Caco-2 (cell line): ENCODE measurements at regions not wholly inside any gene's neighbourhood (a gene's known extent, or its start where the extent isn't known, plus 50 kb on each side); places are given as distances from the start of the nearest gene placed in this dataset.

Experiments
- BruUV-seq: library from RNA; stranded (reverse); fragments of 400-500 nt; replicated peaks from 2 replicates; lab custom pipeline; 2021; lab: Mats Ljungman, UMichigan
- CTCF ChIA-PET: fragments of 300-600 bp; sonication (Branson Sonifier 250); formaldehyde crosslinking; loops from one replicate; lab custom pipeline; 2022; ENCODE audit warnings: antibody characterized with exemption; lab: Charles Lee
- POLR2A ChIA-PET: fragments of 300-600 bp; sonication (Branson Sonifier 250); formaldehyde crosslinking; loops from one replicate; lab custom pipeline; 2022; ENCODE audit warnings: antibody characterized with exemption; lab: Charles Lee
- DNase-seq, 2 experiments: peaks; one replicate each; pipeline versions ENCODE4 v3.0.0 to v3.0.0-alpha.2; 2020 to 2022
- H3K27me3 ChIP-seq: replicated peaks from 2 replicates; pipeline ENCODE4 v1.6.0; 2011; ENCODE audit warnings: low read length; ENCODE audit not compliant: control insufficient read depth, insufficient read depth
- H3K36me3 ChIP-seq: 2 replicates; pipeline ENCODE4 v1.5.1; 2011; ENCODE audit warnings: low read length; ENCODE audit not compliant: control insufficient read depth, insufficient read depth
- H3K4me1 ChIP-seq: fragments of 250-450 bp; sonication (Bioruptor Pico); 2 replicates; pipeline ENCODE4 v1.5.1; 2020; ENCODE audit warnings: mild to moderate bottlenecking
- H3K4me3 ChIP-seq: 2 replicates; pipeline ENCODE4 v1.5.1; 2011; ENCODE audit warnings: low read depth, mild to moderate bottlenecking, control low read depth, low read length
- H3K9me3 ChIP-seq: fragments of 250-450 bp; sonication (Bioruptor Pico); 2 replicates; pipeline ENCODE4 v1.5.1; 2020; ENCODE audit warnings: mild to moderate bottlenecking, moderate library complexity
- H3K27ac Mint-ChIP-seq: one replicate; pipeline ENCODE4 v1.8.0; 2022; ENCODE audit warnings: mixed read lengths; ENCODE audit not compliant: unreplicated experiment
- H3K27me3 Mint-ChIP-seq: one replicate; pipeline ENCODE4 v1.8.0; 2022; ENCODE audit warnings: mixed read lengths; ENCODE audit not compliant: insufficient read depth, unreplicated experiment
- H3K36me3 Mint-ChIP-seq: one replicate; pipeline ENCODE4 v1.8.0; 2022; ENCODE audit warnings: mild to moderate bottlenecking, mixed read lengths; ENCODE audit not compliant: insufficient read depth, unreplicated experiment
- H3K4me1 Mint-ChIP-seq: one replicate; pipeline ENCODE4 v1.8.0; 2022; ENCODE audit warnings: low read depth, mixed read lengths; ENCODE audit not compliant: unreplicated experiment
- H3K4me3 Mint-ChIP-seq: one replicate; pipeline ENCODE4 v1.8.0; 2022; ENCODE audit warnings: mild to moderate bottlenecking, moderate library complexity, mixed read lengths; ENCODE audit not compliant: unreplicated experiment
- H3K9me3 Mint-ChIP-seq: one replicate; pipeline ENCODE4 v1.8.0; 2022; ENCODE audit warnings: mixed read lengths; ENCODE audit not compliant: unreplicated experiment
- CTCF ChIP-seq, 2 experiments: fragments of 200-600 bp in 1 of 2; IDR thresholded peaks; 1 replicate in 1 of 2; 2 replicates in 1 of 2; pipeline versions ENCODE4 v1.5.1 to v1.8.0; 2011 to 2022; ENCODE audit warnings: antibody characterized with exemption in 1 of 2, control low read depth in 1 of 2, inconsistent platforms in 1 of 2, low read depth in 1 of 2, low read length in 1 of 2, mild to moderate bottlenecking in 1 of 2, moderate library complexity in 1 of 2; ENCODE audit not compliant: insufficient read depth in 1 of 2, severe bottlenecking in 1 of 2, unreplicated experiment in 1 of 2
- intact Hi-C: fragments of 100-400 bp; cut with micrococcal nuclease; formaldehyde crosslinking; loops from one replicate; pipeline ENCODE4 v1.10.0; 2022; ENCODE audit not compliant: unreplicated experiment

DNA sequence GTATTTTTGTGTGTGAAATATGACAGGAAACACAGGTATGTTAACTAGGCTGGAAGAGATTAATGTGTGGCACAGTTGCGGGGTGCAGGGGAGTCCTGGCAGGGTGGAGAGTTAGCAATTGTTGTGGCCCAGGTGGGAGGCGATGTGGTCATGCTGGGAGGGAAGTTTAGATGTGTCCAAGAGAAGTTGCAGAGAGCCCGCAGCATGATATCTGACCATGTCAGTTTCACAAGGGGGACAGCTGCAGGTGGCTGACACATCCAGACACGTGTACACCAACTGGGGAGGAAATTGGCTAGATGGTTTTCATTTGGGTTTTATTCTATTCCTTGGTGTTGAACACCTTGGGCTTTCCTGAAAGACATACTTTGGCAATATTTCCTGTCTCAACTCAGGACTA, 172.8 kb upstream of the RGMA start:
- Mint-ChIP-seq H3K27ac (no peak overlapping the region), H3K9me3 (no peaks in the 10 kb centered on the region), H3K36me3 (no peaks in the 10 kb centered on the region), H3K4me1 (no peaks in the 10 kb centered on the region), H3K4me3 (no peak overlapping the region), H3K27me3 (no peaks in the 10 kb centered on the region)
- ChIA-PET CTCF (no interaction called here), POLR2A (no interaction called here)
- H3K4me1 ChIP-seq: no peaks in the 10 kb centered on the region
- intact Hi-C loops: no loop called here
- no peak for DNase-seq
- no peaks in the 10 kb centered on the region for H3K36me3 ChIP-seq
- BruUV-seq: no TSS peak
- no peaks in the 10 kb centered on the region for H3K9me3 ChIP-seq
- TF ChIP-seq CTCF (IDR thresholded peaks at IDR 0.05; ENCODE audit: insufficient read depth in 1 of 2, low read depth in 1 of 2, low read length in 1 of 2, severe bottlenecking in 1 of 2, unreplicated experiment in 1 of 2): no peak
- no peaks in the 10 kb centered on the region for H3K27me3 ChIP-seq
- H3K4me3 ChIP-seq: no peak overlapping the region

DNA sequence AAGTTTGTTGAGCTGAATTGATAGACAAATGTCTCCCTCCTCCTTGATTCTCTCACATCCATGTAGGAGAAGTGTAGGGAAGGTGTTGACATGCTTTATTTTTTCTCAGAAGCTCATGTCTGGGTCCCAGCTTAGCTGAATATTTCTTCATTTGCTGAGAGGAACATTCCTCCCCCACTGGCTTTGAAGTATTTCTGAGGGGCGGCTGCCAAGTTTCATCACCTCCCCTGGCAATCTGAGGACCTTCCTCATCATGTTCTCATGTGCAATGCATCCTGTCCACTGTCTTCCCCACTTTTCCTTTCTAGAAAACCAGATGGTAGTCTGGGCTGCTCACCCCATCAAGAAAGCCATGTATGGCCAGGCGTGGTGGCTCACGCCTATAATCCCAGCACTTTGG, 168.9 kb upstream of the RGMA start:
- Mint-ChIP-seq H3K36me3 (no peaks in the 10 kb centered on the region), H3K9me3 (no peaks in the 10 kb centered on the region), H3K4me3 (no peak overlapping the region), H3K27ac (no peak overlapping the region), H3K27me3 (no peaks in the 10 kb centered on the region), H3K4me1 (no peaks in the 10 kb centered on the region)
- Histone ChIP-seq H3K36me3 (no peaks in the 10 kb centered on the region), H3K9me3 (no peaks in the 10 kb centered on the region), H3K4me3 (no peak overlapping the region), H3K4me1 (no peaks in the 10 kb centered on the region), H3K27me3 (no peaks in the 10 kb centered on the region)
- DNase-seq: no peak
- ChIA-PET POLR2A (no interaction called here), CTCF (no interaction called here)
- intact Hi-C loops: no loop called here
- TF ChIP-seq CTCF (IDR thresholded peaks at IDR 0.05; ENCODE audit: insufficient read depth in 1 of 2, low read depth in 1 of 2, low read length in 1 of 2, severe bottlenecking in 1 of 2, unreplicated experiment in 1 of 2): no peak
- BruUV-seq: no TSS peak

DNA sequence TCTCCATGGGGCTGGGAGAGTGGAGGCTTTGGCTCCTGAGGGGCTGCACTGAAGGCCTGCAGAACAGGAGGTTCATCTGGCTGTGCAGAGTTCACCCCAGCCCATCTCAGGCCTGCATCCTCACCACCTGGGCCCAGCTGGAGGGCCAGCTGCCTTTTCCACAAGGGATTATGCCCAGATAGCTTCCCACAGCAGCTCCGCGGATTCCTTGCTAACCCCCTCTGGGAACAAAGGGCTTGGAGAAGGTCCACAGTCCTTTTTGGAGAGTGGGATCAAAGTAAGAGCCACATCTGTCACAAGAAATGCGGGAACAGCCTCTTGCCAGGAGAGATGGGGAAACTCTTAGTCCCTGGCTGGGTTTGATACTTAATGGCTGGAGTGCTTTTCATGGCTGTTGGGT, 164.7 kb upstream of the RGMA start:
- Histone ChIP-seq H3K27me3 (no peaks in the 10 kb centered on the region), H3K4me3 (no peak overlapping the region), H3K4me1 (no peaks in the 10 kb centered on the region), H3K36me3 (no peaks in the 10 kb centered on the region), H3K9me3 (no peaks in the 10 kb centered on the region)
- no peak for TF ChIP-seq CTCF (IDR thresholded peaks at IDR 0.05; ENCODE audit: insufficient read depth in 1 of 2, low read depth in 1 of 2, low read length in 1 of 2, severe bottlenecking in 1 of 2, unreplicated experiment in 1 of 2)
- ChIA-PET POLR2A (no interaction called here), CTCF (no interaction called here)
- Mint-ChIP-seq H3K27me3 (no peaks in the 10 kb centered on the region), H3K9me3 (no peaks in the 10 kb centered on the region), H3K4me3 (no peak overlapping the region), H3K36me3 (no peaks in the 10 kb centered on the region), H3K27ac (no peak overlapping the region), H3K4me1 (no peaks in the 10 kb centered on the region)
- no TSS peak for BruUV-seq
- intact Hi-C loops: no loop called here
- no peak for DNase-seq
